Fibroblast of upper back skin (primary cell): ENCODE measurements at regions not wholly inside any gene's neighbourhood (a gene's known extent, or its start where the extent isn't known, plus 50 kb on each side); places are given as distances from the start of the nearest gene placed in this dataset.
"Not testable (repeated sequence)": the region's sequence is repeated elsewhere in the genome, so short reads cannot be mapped to it uniquely, and the experiment has no call there.

ENCODE experiments used
- DNase-seq: peaks from one replicate; pipeline ENCODE4 v3.0.0-alpha.2; 2013

DNA sequence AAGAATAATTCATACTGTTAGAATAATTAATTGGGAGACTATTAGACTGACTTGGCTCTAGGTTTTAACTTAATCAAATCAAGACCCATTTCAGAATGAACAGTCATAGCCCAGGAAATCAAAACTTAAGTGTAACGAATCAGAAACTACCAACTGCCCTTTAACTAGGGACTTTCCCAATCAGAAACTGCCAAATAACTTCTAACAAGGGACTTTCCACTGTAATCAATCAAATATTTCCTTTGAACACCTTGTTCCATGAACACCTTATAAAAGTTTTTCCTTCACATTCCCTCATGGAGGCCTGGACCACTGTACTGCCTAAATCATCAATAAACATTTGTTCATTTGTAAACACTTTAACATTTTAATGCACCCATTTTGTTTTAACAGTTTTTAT lies 1054.7 kb upstream of the TMPRSS15 start:
- no peak for DNase-seq

GRCh38 chr21:19461481-19462205 lies 1058.1 kb upstream of the TMPRSS15 start:
- DNase-seq: no peak

- no peak for DNase-seq
Observed at GRCh38 chr21:19463966-19464365, 1060.4 kb upstream of the TMPRSS15 start.

- no peak for DNase-seq
Observed at GRCh38 chr21:19468991-19469715, 1065.6 kb upstream of the TMPRSS15 start.

GRCh38 chr21:19475525-19475924 lies 1071.9 kb upstream of the TMPRSS15 start:
- DNase-seq: peak; percentile 1

GRCh38 chr21:19489930-19490329 lies 1086.3 kb upstream of the TMPRSS15 start:
- DNase-seq: no peak

DNA sequence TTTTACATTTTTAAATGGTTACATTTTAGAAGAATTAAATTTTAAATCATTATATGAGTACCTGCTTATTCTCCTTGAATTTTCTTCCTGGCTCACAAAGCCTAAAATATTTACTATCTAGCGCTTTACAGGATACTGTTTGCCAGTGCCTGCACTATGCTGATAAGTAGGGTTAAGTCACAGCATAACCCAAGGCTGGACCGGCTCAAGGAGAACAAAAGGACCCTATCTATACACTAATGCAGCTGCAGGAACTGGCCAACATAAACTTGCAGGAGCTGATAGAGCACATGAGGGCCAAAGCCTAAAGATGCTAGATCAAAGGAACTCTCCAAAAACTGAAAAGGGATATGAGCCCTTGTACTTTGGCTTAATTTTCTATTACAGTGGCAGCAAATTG lies 1086.9 kb upstream of the TMPRSS15 start:
- DNase-seq: no peak

- not testable (repeated sequence) for DNase-seq
Observed at GRCh38 chr21:19493437-19494241, 1090.1 kb upstream of the TMPRSS15 start.

- no peak for DNase-seq
Observed at GRCh38 chr21:19501115-19501514, 1097.5 kb upstream of the TMPRSS15 start.

DNA sequence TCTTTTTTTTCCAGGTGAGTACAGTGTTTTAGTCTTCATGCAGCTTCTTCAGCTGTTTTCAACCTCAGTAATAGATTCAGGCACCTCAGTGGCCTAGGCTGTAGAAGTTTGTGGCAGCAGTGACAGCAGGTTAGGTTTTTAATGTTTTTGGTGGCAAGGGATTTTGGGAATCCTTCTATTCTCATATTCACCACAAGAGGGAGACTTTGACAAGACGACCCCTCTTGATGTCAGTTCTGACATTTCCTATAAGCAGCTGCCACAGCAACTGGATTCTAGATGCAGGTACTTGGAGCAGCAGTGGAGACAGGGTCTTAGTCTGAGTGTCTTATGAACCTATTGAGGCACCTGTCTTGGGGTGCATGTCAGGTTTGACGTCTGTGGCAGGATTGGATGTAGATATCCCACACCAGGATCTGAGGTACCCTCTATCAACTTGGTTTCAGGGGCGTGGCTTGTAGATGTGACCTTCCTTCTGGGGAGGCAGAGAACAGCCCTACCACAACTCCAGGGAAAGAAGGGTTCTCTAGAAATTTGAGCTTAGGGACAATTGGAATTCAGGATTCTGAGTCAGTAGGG lies 1104.2 kb upstream of the TMPRSS15 start:
- DNase-seq: no peak

GRCh38 chr21:19508442-19508841 lies 1104.9 kb upstream of the TMPRSS15 start:
- DNase-seq: no peak

- no peak for DNase-seq
Observed at GRCh38 chr21:19508844-19509243, 1105.3 kb upstream of the TMPRSS15 start.

- DNase-seq: no peak
Observed at GRCh38 chr21:19510057-19510456, 1106.5 kb upstream of the TMPRSS15 start.

DNA sequence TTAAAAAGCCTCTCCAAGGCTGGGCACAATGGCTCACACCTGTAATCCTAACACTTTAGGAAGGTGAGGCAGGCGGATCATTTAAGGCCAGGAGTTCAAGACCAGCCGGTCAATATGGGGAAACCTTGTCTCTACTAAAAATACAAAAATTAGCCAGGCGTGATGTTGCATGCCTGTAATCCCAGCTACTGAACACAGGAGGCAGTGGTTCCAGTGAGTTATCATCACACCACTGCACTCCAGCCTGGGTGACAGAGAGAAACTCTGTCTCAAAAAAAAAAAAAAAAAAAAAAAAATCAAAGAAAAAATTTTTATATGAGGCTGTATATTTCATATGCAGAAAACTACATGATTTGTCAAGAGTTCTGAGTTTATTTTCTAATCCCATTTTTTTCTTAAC lies 1107.1 kb upstream of the TMPRSS15 start:
- DNase-seq: no peak

DNA sequence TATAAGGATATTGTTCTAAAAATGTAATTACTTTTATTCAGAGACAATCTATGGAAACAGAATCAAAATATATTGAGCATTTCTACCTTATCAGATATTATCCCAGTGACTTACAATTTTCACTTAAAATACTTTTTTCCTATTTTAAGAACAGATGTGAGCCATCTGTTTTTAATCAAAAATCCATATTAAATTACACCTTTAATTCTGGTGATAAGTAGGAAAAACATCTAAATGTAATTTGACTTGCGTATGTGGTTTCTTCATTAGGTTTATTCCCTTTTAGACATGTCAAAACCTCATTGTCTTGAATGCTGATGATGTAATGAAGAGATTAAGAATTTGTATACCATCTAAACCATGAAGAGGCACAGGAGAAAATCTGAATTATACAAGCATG lies 1118.8 kb upstream of the TMPRSS15 start:
- no peak for DNase-seq

DNA sequence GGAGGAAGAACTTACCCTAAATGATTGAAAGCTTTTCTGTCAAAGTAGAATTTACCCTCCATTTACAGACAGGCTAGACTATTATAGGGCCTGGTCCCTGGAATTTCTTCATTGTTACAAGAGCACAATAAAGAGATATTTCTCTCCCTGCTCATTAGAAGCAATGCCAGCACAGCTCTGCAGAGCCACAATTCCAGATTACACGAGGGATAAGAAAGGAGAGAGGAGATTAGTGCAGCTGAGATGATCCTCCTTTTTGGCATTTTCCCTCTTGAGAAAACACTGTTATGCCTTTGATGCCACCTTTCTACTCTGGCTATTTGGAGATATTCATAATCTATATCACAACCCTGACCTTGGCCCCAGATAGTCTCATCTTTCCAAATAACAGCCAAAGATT lies 1119.5 kb upstream of the TMPRSS15 start:
- no peak for DNase-seq

DNA sequence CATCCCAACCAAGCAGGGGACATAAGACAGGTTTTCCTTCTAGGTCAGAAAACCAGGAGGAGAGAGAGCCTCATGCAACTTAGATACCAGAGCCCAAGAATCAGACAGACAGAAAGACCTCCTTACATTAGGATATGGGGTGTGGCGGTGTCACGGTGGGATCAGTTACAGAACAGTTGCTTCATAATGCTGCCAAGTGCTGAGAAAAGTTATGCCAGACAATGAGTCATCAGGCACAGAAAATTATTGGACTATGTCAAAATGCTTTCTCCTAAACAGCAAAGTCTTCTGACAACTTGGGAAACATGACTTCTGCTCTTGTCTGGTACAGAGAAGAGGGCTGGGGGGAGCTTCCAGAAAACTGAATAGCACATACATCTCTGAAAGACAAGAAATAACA lies 1120.2 kb upstream of the TMPRSS15 start:
- peak; percentile 1 for DNase-seq

- no peak for DNase-seq
Observed at GRCh38 chr21:19529031-19529430, 1125.4 kb upstream of the TMPRSS15 start.

DNA sequence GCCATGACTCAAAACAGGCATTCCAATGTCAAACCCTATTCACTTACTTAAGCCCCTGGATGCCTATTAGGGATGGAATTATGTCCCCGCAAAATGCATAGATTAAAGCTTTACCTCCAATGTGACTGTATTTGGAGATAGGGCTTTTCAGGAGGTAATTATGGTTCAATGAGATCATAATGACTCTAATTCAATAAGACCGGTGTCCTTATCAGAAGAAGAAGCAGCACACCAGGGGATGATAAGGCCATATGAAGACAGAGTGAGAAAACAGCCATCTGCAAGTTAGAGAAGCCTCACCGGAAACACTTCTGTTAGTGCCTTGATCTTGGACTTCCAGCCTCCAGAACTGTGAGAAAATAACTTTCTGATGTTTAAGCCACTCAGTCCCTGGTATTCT lies 1131.8 kb upstream of the TMPRSS15 start:
- DNase-seq: no peak

GRCh38 chr21:19537116-19537515 lies 1133.5 kb upstream of the TMPRSS15 start:
- no peak for DNase-seq

DNA sequence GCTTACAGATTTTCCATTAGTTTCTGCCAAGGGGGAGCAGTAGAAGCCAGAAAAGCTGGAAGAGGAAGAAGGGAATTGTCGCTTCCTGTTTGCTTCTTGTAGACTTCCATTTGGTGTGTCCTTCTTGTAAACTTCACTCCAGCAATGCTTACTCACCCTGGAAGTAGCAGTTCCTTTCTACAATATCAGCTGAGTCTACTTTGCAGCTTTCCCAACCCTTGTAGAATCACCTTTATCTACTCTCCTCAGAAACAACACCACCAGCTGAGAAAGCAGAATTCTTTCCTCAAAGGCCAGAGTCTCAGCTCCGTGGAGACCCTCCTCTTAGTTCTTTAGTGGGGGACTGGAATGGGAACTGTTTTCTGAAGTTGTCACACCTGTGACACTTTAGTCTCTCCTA lies 1136.7 kb upstream of the TMPRSS15 start:
- no peak for DNase-seq

DNA sequence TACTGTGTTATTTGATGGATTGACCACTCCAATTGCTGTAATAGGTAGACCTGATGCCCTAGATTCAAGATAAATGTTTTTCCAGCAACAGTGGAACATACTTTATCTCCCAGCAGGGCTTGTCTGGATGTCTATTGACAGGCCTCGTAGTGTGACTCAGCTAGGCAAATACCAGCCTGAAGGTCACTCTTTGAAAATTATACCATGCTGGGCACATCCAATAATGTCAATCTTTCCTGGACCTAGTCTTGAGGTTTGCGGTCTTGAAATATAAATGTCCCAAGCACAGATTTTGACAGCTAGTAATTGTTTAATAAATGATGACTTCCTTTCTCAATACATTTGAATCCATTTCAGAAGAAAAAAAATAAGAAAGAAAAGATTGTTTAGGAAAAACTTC lies 1138.0 kb upstream of the TMPRSS15 start:
- no peak for DNase-seq

DNA sequence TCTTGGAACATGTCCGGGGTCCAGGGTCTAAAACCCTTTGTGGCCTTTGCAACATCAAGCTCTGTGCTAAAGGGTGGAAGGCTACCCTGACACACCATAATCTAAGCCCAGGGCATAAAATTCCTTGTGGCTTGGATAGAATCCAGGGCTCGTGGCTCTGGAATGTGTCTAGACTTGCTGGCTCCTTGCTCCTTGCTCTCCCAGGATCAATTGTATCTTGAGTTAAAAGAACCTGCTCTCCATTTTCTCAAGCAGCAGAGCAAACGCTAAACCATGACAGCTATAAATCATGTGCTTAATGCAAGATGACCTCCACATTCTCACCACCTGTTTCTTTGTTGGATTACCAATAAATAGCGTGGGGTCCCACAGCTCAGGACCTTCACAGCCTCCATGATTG lies 1140.9 kb upstream of the TMPRSS15 start:
- not testable (repeated sequence) for DNase-seq
